ENCODE measurements at regions not wholly inside any gene's neighbourhood (a gene's known extent, or its start where the extent isn't known, plus 50 kb on each side); places are given as distances from the start of the nearest gene placed in this dataset.

- DNase-seq (ENCODE audit: low spot score in 2 of 2) = no peak
- no peak for ATAC-seq
- Mint-ChIP-seq H3K27ac (no peak overlapping the region), H3K36me3 (no peaks in the 10 kb centered on the region), H3K9me3 (peaks cover 0 to 12% of the 10 kb centered on the region in 2 donors)
Observed at GRCh38 chr14:53356361-53357150, 203.4 kb upstream of the DDHD1 start.

GRCh38 chr14:53355581-53356112 is 202.5 kb upstream of the DDHD1 start:
- H3K36me3 Mint-ChIP-seq = no peaks in the 10 kb centered on the region
- DNase-seq (ENCODE audit: low spot score in 2 of 2) = no peak
- ATAC-seq = no peak
- peaks cover 0 to 11% of the 10 kb centered on the region in 2 donors for H3K9me3 Mint-ChIP-seq
- H3K27ac Mint-ChIP-seq = no peak overlapping the region

GRCh38 chr14:53354336-53354735 is 201.2 kb upstream of the DDHD1 start:
- Mint-ChIP-seq H3K9me3 (peaks cover 0 to 4% of the 10 kb centered on the region in 2 donors), H3K36me3 (no peaks in the 10 kb centered on the region), H3K27ac (no peak overlapping the region)
- DNase-seq (ENCODE audit: low spot score in 2 of 2) = no peak
- no peak for ATAC-seq

GRCh38 chr14:53350866-53351265 is 197.7 kb upstream of the DDHD1 start:
- Mint-ChIP-seq H3K27ac (no peak overlapping the region), H3K9me3 (no peaks in the 10 kb centered on the region), H3K36me3 (no peaks in the 10 kb centered on the region)
- ATAC-seq (no peak), DNase-seq (ENCODE audit: low spot score in 2 of 2) (no peak)

GRCh38 chr14:53350429-53350828 is 197.3 kb upstream of the DDHD1 start:
- no peaks in the 10 kb centered on the region for H3K36me3 Mint-ChIP-seq
- no peak for DNase-seq (ENCODE audit: low spot score in 2 of 2)
- H3K27ac Mint-ChIP-seq = no peak overlapping the region
- no peak for ATAC-seq
- H3K9me3 Mint-ChIP-seq = no peaks in the 10 kb centered on the region

- no peak for DNase-seq (ENCODE audit: low spot score in 2 of 2)
- ATAC-seq = no peak
- Mint-ChIP-seq H3K27ac (no peak overlapping the region), H3K9me3 (no peaks in the 10 kb centered on the region), H3K36me3 (no peaks in the 10 kb centered on the region)
Observed at GRCh38 chr14:53346988-53347387, 193.9 kb upstream of the DDHD1 start.

GRCh38 chr14:53341324-53341723 is 188.2 kb upstream of the DDHD1 start:
- ATAC-seq (no peak), DNase-seq (ENCODE audit: low spot score in 2 of 2) (no peak)
- no peaks in the 10 kb centered on the region for H3K36me3 Mint-ChIP-seq
- no peak overlapping the region for H3K27ac Mint-ChIP-seq
- no peaks in the 10 kb centered on the region for H3K9me3 Mint-ChIP-seq

- Mint-ChIP-seq H3K27ac (no peak overlapping the region), H3K9me3 (no peaks in the 10 kb centered on the region), H3K36me3 (no peaks in the 10 kb centered on the region)
- DNase-seq (ENCODE audit: low spot score in 2 of 2) (no peak), ATAC-seq (no peak)
Observed at GRCh38 chr14:53338192-53338591, 185.1 kb upstream of the DDHD1 start.

GRCh38 chr14:53336729-53337128 is 183.6 kb upstream of the DDHD1 start:
- Mint-ChIP-seq H3K27ac (no peak overlapping the region), H3K36me3 (no peaks in the 10 kb centered on the region), H3K9me3 (no peaks in the 10 kb centered on the region)
- no peak for DNase-seq (ENCODE audit: low spot score in 2 of 2)
- no peak for ATAC-seq

- DNase-seq (ENCODE audit: low spot score in 2 of 2) (no peak), ATAC-seq (no peak)
- H3K9me3 Mint-ChIP-seq = no peaks in the 10 kb centered on the region
- no peak overlapping the region for H3K27ac Mint-ChIP-seq
- H3K36me3 Mint-ChIP-seq = no peaks in the 10 kb centered on the region
Observed at GRCh38 chr14:53333809-53334208, 180.7 kb upstream of the DDHD1 start.

GRCh38 chr14:53331921-53332320 is 178.8 kb upstream of the DDHD1 start:
- no peak for ATAC-seq
- H3K36me3 Mint-ChIP-seq = no peaks in the 10 kb centered on the region

GRCh38 chr14:53331247-53331646 is 178.1 kb upstream of the DDHD1 start:
- peak; percentile 87 to 92 for ATAC-seq

More at GRCh38 chr14:53331921-53332320, 178.8 kb upstream of the DDHD1 start:
- Mint-ChIP-seq H3K9me3 (no peaks in the 10 kb centered on the region), H3K27ac (no peak overlapping the region)
- no peak for DNase-seq (ENCODE audit: low spot score in 2 of 2)

GRCh38 chr14:53330441-53330840 is 177.3 kb upstream of the DDHD1 start:
- no peak for DNase-seq (ENCODE audit: low spot score in 2 of 2)

More at GRCh38 chr14:53331247-53331646, 178.1 kb upstream of the DDHD1 start:
- no peak for DNase-seq (ENCODE audit: low spot score in 2 of 2)
- Mint-ChIP-seq H3K27ac (no peak overlapping the region), H3K36me3 (no peaks in the 10 kb centered on the region), H3K9me3 (no peaks in the 10 kb centered on the region)

GRCh38 chr14:53328841-53329240 is 175.7 kb upstream of the DDHD1 start:
- DNase-seq (ENCODE audit: low spot score in 2 of 2) (no peak), ATAC-seq (no peak)
- Mint-ChIP-seq H3K27ac (no peak overlapping the region), H3K9me3 (no peaks in the 10 kb centered on the region), H3K36me3 (no peaks in the 10 kb centered on the region)

More at GRCh38 chr14:53330441-53330840, 177.3 kb upstream of the DDHD1 start:
- Mint-ChIP-seq H3K9me3 (no peaks in the 10 kb centered on the region), H3K36me3 (no peaks in the 10 kb centered on the region), H3K27ac (no peak overlapping the region)
- ATAC-seq = no peak

- peak; percentile 39 to 67 for ATAC-seq
- Mint-ChIP-seq H3K27ac (peak overlapping the region in 1 of 2 donors; percentile 3), H3K9me3 (no peaks in the 10 kb centered on the region), H3K36me3 (no peaks in the 10 kb centered on the region)
- no peak for DNase-seq (ENCODE audit: low spot score in 2 of 2)
Observed at GRCh38 chr14:53327716-53328115, 174.6 kb upstream of the DDHD1 start.

GRCh38 chr14:53325176-53325806 is 172.2 kb upstream of the DDHD1 start:
- DNase-seq (ENCODE audit: low spot score in 2 of 2) (no peak), ATAC-seq (no peak)
- Mint-ChIP-seq H3K27ac (no peak overlapping the region), H3K36me3 (peaks cover 4 to 6% of the 10 kb centered on the region in 2 donors), H3K9me3 (peaks cover 5 to 8% of the 10 kb centered on the region in 2 donors)

- peaks cover 17 to 22% of the 10 kb centered on the region in 2 donors for H3K9me3 Mint-ChIP-seq
- no peak overlapping the region for H3K27ac Mint-ChIP-seq
- H3K36me3 Mint-ChIP-seq = peaks cover 11 to 34% of the 10 kb centered on the region in 2 donors
- DNase-seq (ENCODE audit: low spot score in 2 of 2) (no peak), ATAC-seq (no peak)
Observed at GRCh38 chr14:53316504-53316903, 163.4 kb upstream of the DDHD1 start.
